Transverse colon (tissue), 4 donors: ENCODE measurements at regions not wholly inside any gene's neighbourhood (a gene's known extent, or its start where the extent isn't known, plus 50 kb on each side); places are given as distances from the start of the nearest gene placed in this dataset.
A peak's percentile ranks its signal among the peaks of the same experiment; 100 is the strongest.
"Not testable (repeated sequence)": the region's sequence is repeated elsewhere in the genome, so short reads cannot be mapped to it uniquely, and the experiment has no call there.

Experiments
- DNase-seq: peaks from one replicate; pipeline ENCODE4 v3.0.0-alpha.2; 2019
- H3K27ac ChIP-seq, 4 donors: fragments of 200-600 bp; sonication (generic); 2 replicates each; pipeline ENCODE4 v1.5.1; 2016 to 2018; ENCODE audit warnings: inconsistent platforms in 4 of 4
- H3K27me3 ChIP-seq: fragments of 200-600 bp; sonication (generic); 2 replicates; pipeline ENCODE4 v1.5.1; 2017; ENCODE audit warnings: inconsistent platforms
- H3K36me3 ChIP-seq, 4 donors: fragments of 200-600 bp; sonication (generic); 2 replicates each; pipeline ENCODE4 v1.5.1; 2017 to 2019; ENCODE audit warnings: inconsistent platforms in 4 of 4
- H3K4me1 ChIP-seq, 4 donors: fragments of 200-600 bp; sonication (generic); 2 replicates each; pipeline ENCODE4 v1.5.1; 2017 to 2020; ENCODE audit warnings: inconsistent platforms in 4 of 4
- H3K4me3 ChIP-seq, 4 donors: fragments of 200-600 bp; sonication (generic); 1 replicate in 1 of 4; 2 replicates in 3 of 4; pipeline versions ENCODE4 v1.5.1 to v1.6.1; 2017 to 2019; ENCODE audit warnings: inconsistent platforms in 4 of 4
- H3K9me3 ChIP-seq, 2 donors: fragments of 200-600 bp; sonication (generic); 2 replicates each; pipeline ENCODE4 v1.5.1; 2017 to 2019; ENCODE audit warnings: inconsistent platforms in 2 of 2
- POLR2A ChIP-seq: fragments of 450-650 bp; IDR thresholded peaks from one replicate; pipeline ENCODE4 v1.6.1; 2016; ENCODE audit warnings: antibody characterized with exemption, mild to moderate bottlenecking, moderate library complexity
- POLR2AphosphoS5 ChIP-seq, 3 donors: sonication (generic); formaldehyde crosslinking; IDR thresholded peaks; one replicate each; pipeline ENCODE4 v1.6.1; 2016; ENCODE audit warnings: antibody characterized with exemption in 3 of 3
- WGBS, 2 donors: methylation state at CpG; one replicate each; pipeline ENCODE4 v1.1.5; 2018; ENCODE audit warnings: low coverage in 1 of 2; 5-methylcytosine and 5-hydroxymethylcytosine counted together
- in situ Hi-C, 4 donors: fragments of 200-750 bp; cut with MboI; loops; one replicate each; pipeline versions ENCODE4 v1.15.0 to v1.15.1; 2017; ENCODE audit warnings: low sequenced_read_pairs in 3 of 4, low pct_ligation_motif_present in 1 of 4, low pct_unique_long_range_greater_than_20kb in 1 of 4
- intact Hi-C: fragments of 100-400 bp; cut with DNase I; formaldehyde crosslinking; loops from one replicate; pipeline ENCODE4 v1.15.1; 2023; ENCODE audit warnings: low total_unique reads

- Histone ChIP-seq H3K4me3 (peak overlapping the region; percentile 37 to 70 (median 48)), H3K27ac (peak overlapping the region; percentile 88 to 96 (median 92))
- H3K27me3 ChIP-seq, H3K4me1 ChIP-seq, H3K36me3 ChIP-seq, H3K9me3 ChIP-seq, intact Hi-C loops, in situ Hi-C loops: not testable (repeated sequence)
- peak; percentile 80 for DNase-seq
- WGBS, 2 donors: 0% methylated on average over 3 of the region's 41 CpGs; no CpG with 5 or more reads in 1 of the 2 donors
- TF ChIP-seq POLR2A (peak; percentile 46), POLR2AphosphoS5 (IDR thresholded peaks at IDR 0.05) (peak in 2 of 3 donors; percentile 5 to 57)
These were observed 201.4 kb upstream of the C1QTNF3 start for GRCh38 chr5:34244281-34245031.

- intact Hi-C loops, in situ Hi-C loops, H3K36me3 ChIP-seq, H3K9me3 ChIP-seq, H3K27me3 ChIP-seq, DNase-seq, H3K4me1 ChIP-seq: not testable (repeated sequence)
- Histone ChIP-seq H3K4me3 (peak overlapping the region; percentile 37 to 70 (median 48)), H3K27ac (peak overlapping the region; percentile 88 to 96 (median 92))
- WGBS, 2 donors: no CpG with 5 or more reads among the region's 31 CpGs
These were observed 202.0 kb upstream of the C1QTNF3 start for GRCh38 chr5:34245032-34245394.

DNA sequence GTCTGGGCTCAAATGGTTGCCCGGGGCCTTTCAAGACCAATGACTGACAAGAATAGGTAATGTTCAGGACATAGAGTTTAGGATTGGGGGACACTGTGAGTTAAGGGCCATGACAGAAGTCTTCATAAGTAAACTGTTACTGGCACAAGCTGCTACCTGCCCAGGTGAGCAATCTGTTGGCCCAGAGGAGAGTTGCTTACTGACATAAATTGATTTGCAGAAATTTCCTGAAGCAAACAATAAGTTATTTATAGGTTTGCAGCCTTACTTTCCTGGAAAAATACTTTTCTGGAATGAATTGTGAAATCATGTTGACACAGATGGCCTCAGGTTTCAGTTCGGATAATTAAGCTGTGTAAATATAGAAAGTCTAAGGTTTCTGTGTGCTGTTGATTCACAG is 202.8 kb upstream of the C1QTNF3 start:
- H3K27me3 ChIP-seq, H3K36me3 ChIP-seq, in situ Hi-C loops, DNase-seq, intact Hi-C loops, H3K4me1 ChIP-seq, H3K9me3 ChIP-seq: not testable (repeated sequence)
- Histone ChIP-seq H3K27ac (peak overlapping the region; percentile 61 to 67 (median 64)), H3K4me3 (peak overlapping the region in 1 of 4 donors; percentile 30)
- WGBS, 2 donors: 51 to 67% methylated on average over 1 to 2 of the region's 2 CpGs

DNA sequence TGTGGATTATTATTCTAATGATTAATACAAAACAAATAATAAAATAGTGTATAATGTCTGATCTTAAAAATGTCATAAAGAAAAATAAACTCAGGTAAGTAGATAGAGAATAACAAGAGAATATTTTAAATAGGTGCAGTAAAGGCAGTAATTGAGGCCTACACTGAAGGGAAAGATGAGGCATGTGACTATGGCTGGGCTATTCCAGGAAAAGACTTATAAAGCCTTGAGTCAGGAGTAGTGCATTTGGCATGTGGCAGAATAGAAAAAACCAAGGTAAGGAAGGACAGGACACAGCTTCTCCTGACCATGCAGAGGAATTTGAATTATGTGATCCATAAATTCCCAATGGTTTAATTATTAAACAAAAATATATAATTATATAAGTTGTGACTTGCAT is 215.6 kb upstream of the C1QTNF3 start:
- H3K9me3 ChIP-seq, H3K36me3 ChIP-seq, H3K4me1 ChIP-seq, H3K27me3 ChIP-seq, H3K27ac ChIP-seq, intact Hi-C loops, H3K4me3 ChIP-seq, DNase-seq, in situ Hi-C loops: not testable (repeated sequence)

DNA sequence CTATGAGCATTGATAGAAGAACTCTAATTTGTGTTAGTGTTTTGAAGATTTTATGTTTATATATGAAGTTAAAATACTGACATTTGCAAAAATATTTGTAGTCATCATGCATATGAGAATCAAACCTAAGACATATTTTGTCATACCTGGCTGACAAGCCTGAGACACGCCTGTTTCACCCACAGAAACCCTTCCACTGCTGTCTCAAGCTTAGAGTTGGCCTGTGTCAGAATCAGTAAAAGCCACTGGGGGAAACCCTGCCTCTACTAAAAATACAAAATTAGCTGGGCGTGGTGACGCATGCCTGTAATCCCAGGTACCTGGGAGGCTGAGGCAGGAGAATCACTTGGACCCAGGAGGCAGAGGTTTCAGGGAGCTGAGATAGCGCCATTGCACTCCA is 218.0 kb upstream of the C1QTNF3 start:
- intact Hi-C loops, H3K4me3 ChIP-seq, H3K36me3 ChIP-seq, DNase-seq, H3K27ac ChIP-seq, H3K4me1 ChIP-seq, H3K9me3 ChIP-seq, H3K27me3 ChIP-seq, in situ Hi-C loops: not testable (repeated sequence)
- WGBS, 2 donors: 67% methylated on average over 3 of the region's 4 CpGs; no CpG with 5 or more reads in 1 of the 2 donors

DNA sequence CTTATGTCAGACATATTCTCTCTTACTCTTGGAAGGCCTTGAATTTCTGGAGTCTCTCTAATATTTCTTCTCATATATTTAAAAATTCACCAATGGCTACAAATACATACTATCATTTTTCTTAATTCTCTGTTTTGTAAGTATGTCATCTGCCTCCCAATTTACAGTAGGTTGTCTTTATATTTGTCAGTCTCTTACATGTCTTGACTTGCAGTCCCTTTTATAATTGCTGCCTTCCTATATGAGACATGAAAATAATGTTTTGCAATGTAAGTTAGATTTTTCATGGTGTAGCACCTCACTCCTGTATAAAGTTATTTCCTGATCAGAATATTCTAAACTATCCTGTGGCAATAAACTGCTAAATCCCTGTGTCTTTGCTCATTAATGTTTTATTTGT is 223.1 kb upstream of the C1QTNF3 start:
- H3K27ac ChIP-seq, H3K27me3 ChIP-seq, intact Hi-C loops, in situ Hi-C loops, H3K36me3 ChIP-seq, DNase-seq, H3K4me3 ChIP-seq, H3K9me3 ChIP-seq, H3K4me1 ChIP-seq: not testable (repeated sequence)

DNA sequence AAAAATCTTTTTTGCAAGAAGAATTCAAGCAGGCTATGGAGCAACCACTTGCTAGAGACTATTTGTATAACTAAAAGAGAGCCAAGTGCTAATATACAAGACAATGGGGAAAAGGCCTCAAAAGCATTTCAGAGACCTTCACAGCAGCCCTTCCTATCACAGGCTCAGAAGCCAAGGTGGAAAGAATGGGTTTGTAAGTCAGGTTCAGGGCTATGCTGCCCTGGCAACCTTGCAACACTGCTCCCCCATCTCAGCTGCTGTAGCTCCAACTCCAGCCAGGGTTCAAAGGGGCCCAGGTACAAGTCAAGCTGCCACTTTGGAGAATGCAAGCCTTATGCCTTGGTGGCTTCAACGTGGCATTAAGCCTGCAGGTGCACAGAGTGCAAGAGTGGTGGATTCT is 253.7 kb upstream of the C1QTNF3 start:
- WGBS, 2 donors: 54% methylated on average over 1 of the region's 1 CpG; no CpG with 5 or more reads in 1 of the 2 donors
- H3K4me3 ChIP-seq, in situ Hi-C loops, H3K36me3 ChIP-seq, H3K9me3 ChIP-seq, H3K27ac ChIP-seq, intact Hi-C loops, DNase-seq, H3K27me3 ChIP-seq, H3K4me1 ChIP-seq: not testable (repeated sequence)

DNA sequence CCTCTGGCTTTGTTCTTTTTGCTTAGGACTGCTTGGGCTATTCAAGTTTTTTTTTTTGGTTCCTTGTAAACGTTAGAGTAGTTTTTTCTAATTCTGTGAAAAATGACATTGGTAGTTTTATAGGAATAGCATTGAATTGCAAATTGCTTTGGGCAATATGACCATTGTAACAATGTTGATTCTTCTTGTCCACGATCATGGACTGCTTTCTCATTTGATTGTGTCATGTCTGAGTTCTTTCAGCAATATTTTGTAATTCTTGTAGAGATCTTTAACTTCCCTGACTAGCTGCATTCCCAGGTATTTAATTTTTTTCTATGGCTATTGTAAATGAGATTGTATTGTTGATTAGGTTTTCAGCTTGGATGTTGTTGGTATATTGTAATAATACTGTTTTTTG is 286.2 kb upstream of the C1QTNF3 start:
- intact Hi-C loops, H3K9me3 ChIP-seq, H3K4me1 ChIP-seq, H3K4me3 ChIP-seq, H3K27me3 ChIP-seq, DNase-seq, H3K27ac ChIP-seq, H3K36me3 ChIP-seq, in situ Hi-C loops: not testable (repeated sequence)
- 63 to 66% methylated on average over 2 of the region's 2 CpGs for WGBS, 2 donors

DNA sequence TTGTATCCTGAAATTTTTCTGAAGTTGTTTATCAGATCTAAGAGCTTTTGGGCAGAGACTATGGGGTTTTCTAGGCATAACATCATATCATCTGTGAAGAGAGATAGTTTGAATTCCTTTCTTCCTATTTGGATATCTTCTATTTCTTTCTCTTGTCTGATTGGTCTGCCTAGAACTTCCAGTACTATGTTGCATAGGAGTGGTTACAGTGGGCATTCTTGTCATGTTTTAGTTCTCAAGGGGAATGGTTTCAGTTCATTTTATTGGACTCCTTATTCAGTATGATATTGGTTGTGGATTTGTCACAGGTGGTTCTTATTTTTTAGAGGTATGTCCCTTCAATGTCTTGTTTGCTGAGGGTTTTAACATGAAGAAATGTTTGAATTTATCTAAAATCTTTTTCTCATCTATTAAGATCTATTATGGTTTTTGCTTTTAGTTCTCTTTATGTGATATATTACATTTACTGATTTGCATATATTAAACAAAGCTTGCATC is 286.6 kb upstream of the C1QTNF3 start:
- DNase-seq, H3K4me1 ChIP-seq, in situ Hi-C loops, H3K4me3 ChIP-seq, H3K36me3 ChIP-seq, H3K27ac ChIP-seq, H3K27me3 ChIP-seq, H3K9me3 ChIP-seq, intact Hi-C loops: not testable (repeated sequence)

- H3K27me3 ChIP-seq, H3K4me1 ChIP-seq, intact Hi-C loops, H3K27ac ChIP-seq, H3K9me3 ChIP-seq, H3K4me3 ChIP-seq, H3K36me3 ChIP-seq, in situ Hi-C loops, DNase-seq: not testable (repeated sequence)
These were observed 289.0 kb upstream of the C1QTNF3 start for GRCh38 chr5:34331928-34332454.

GRCh38 chr5:34339408-34340001 is 296.5 kb upstream of the C1QTNF3 start:
- H3K36me3 ChIP-seq, in situ Hi-C loops, H3K4me3 ChIP-seq, H3K9me3 ChIP-seq, H3K27ac ChIP-seq, DNase-seq, H3K27me3 ChIP-seq, intact Hi-C loops, H3K4me1 ChIP-seq: not testable (repeated sequence)
- WGBS, 2 donors: 47% methylated on average over 1 of the region's 1 CpG; no CpG with 5 or more reads in 1 of the 2 donors
